ENCODE measurements at regions not wholly inside any gene's neighbourhood (a gene's known extent, or its start where the extent isn't known, plus 50 kb on each side); places are given as distances from the start of the nearest gene placed in this dataset.

DNA sequence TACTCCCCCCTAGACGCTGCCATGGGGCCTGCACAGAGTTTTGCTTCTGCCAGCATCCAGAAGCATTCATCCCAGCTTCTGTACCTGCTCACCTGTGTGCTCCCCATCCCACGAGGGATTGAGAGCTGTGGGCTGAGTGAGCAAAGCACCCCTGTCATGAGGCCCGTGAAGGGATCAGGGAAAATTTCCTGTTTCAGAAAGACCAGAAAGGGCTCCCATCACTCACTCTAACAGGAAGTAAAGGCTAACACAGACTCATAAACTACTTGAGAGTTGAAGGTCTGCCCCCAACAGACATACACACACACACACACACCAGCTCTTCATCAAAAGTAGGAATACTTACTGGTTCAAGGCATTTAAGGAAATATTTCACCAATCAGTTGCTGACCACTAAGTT, 256.5 kb upstream of the NT5E start:
- H3K9me3 ChIP-seq (ENCODE audit: control insufficient read depth, insufficient read depth, low read length) = no peaks in the 10 kb centered on the region
- H3K36me3 ChIP-seq (ENCODE audit: control insufficient read depth, low read length) = no peaks in the 10 kb centered on the region
- no peaks in the 10 kb centered on the region for H3K79me2 ChIP-seq (ENCODE audit: control insufficient read depth, low read length)
- no peak overlapping the region for H3K27ac ChIP-seq (ENCODE audit: low read depth, low read length)
- no peaks in the 10 kb centered on the region for H3K9me2 ChIP-seq (replicated peaks; ENCODE audit: control insufficient read depth, low read length)
- no peak overlapping the region for H3K4me3 ChIP-seq (ENCODE audit: low read length)
- H3F3A ChIP-seq (ENCODE audit: control insufficient read depth, insufficient read depth) = no peaks in the 10 kb centered on the region
- H3K4me2 ChIP-seq (ENCODE audit: low read length) = no peak overlapping the region
- H4K20me1 ChIP-seq (ENCODE audit: control insufficient read depth, insufficient read depth, low read depth, low read length) = no peaks in the 10 kb centered on the region
- H3K4me1 ChIP-seq (ENCODE audit: control insufficient read depth, low read length) = no peaks in the 10 kb centered on the region
- H3K27me3 ChIP-seq (ENCODE audit: control insufficient read depth, low read length) = no peaks in the 10 kb centered on the region
- no peak for TF ChIP-seq EZH2phosphoT487 (IDR thresholded peaks at IDR 0.05; ENCODE audit: borderline replicate concordance, low read length)
- TF ChIP-seq, protein P1, sequence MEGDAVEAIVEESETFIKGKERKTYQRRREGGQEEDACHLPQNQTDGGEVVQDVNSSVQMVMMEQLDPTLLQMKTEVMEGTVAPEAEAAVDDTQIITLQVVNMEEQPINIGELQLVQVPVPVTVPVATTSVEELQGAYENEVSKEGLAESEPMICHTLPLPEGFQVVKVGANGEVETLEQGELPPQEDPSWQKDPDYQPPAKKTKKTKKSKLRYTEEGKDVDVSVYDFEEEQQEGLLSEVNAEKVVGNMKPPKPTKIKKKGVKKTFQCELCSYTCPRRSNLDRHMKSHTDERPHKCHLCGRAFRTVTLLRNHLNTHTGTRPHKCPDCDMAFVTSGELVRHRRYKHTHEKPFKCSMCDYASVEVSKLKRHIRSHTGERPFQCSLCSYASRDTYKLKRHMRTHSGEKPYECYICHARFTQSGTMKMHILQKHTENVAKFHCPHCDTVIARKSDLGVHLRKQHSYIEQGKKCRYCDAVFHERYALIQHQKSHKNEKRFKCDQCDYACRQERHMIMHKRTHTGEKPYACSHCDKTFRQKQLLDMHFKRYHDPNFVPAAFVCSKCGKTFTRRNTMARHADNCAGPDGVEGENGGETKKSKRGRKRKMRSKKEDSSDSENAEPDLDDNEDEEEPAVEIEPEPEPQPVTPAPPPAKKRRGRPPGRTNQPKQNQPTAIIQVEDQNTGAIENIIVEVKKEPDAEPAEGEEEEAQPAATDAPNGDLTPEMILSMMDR (IDR thresholded peaks at IDR 0.05; ENCODE audit: low read depth, low read length, poor library complexity, severe bottlenecking) = no peak

DNA sequence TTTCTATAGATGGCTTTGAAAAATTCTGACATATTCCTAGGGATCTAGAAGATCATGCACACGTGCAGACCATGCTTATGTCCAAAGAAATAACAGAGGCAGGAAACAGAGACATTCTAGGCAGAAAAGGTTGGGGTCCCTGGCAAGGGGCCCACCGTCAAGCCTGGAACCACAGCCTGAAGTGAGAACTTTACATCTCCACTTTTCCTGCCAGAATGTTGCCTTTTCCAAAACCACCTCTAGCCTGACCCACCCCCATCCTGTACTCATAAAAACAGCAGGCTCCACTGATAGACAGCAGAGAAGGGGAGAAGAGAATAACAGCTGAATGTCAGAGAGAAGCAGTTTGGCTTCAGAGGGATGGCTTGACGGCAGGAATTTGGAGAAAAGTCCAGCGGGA, 257.3 kb upstream of the NT5E start:
- Histone ChIP-seq H3K4me2 (ENCODE audit: low read length) (no peak overlapping the region), H3K4me1 (ENCODE audit: control insufficient read depth, low read length) (no peaks in the 10 kb centered on the region), H3K79me2 (ENCODE audit: control insufficient read depth, low read length) (no peaks in the 10 kb centered on the region), H3K36me3 (ENCODE audit: control insufficient read depth, low read length) (no peaks in the 10 kb centered on the region), H3K27ac (ENCODE audit: low read depth, low read length) (no peak overlapping the region), H3F3A (ENCODE audit: control insufficient read depth, insufficient read depth) (no peaks in the 10 kb centered on the region), H3K27me3 (ENCODE audit: control insufficient read depth, low read length) (no peaks in the 10 kb centered on the region), H4K20me1 (ENCODE audit: control insufficient read depth, insufficient read depth, low read depth, low read length) (no peaks in the 10 kb centered on the region), H3K9me3 (ENCODE audit: control insufficient read depth, insufficient read depth, low read length) (no peaks in the 10 kb centered on the region), H3K9me2 (replicated peaks; ENCODE audit: control insufficient read depth, low read length) (no peaks in the 10 kb centered on the region), H3K4me3 (ENCODE audit: low read length) (no peak overlapping the region)
- TF ChIP-seq, protein P1 (IDR thresholded peaks at IDR 0.05; ENCODE audit: low read depth, low read length, poor library complexity, severe bottlenecking) = no peak
- no peak for TF ChIP-seq EZH2phosphoT487 (IDR thresholded peaks at IDR 0.05; ENCODE audit: borderline replicate concordance, low read length)

DNA sequence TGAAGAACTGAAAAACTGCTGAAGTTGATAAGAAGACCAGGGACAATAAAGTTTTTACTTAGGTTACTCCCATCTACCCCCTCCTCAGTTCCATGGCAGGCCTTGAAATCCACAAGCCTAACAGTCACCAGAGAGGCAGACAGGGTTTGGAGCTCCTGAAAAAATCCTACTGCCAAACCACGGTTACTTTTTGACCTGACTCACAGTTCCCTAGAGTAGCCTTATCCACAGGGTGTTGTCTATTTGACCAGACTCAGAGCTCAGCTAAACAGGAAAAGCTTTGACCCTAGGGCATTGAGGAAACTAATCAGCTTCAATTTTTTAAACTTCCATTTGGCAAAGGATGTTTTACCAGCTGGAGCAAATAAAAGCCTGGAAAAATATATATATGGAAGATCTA, 257.7 kb upstream of the NT5E start:
- no peaks in the 10 kb centered on the region for H3K4me1 ChIP-seq (ENCODE audit: control insufficient read depth, low read length)
- H3K27me3 ChIP-seq (ENCODE audit: control insufficient read depth, low read length) = no peaks in the 10 kb centered on the region
- no peak overlapping the region for H3K4me3 ChIP-seq (ENCODE audit: low read length)
- no peaks in the 10 kb centered on the region for H4K20me1 ChIP-seq (ENCODE audit: control insufficient read depth, insufficient read depth, low read depth, low read length)
- no peaks in the 10 kb centered on the region for H3K9me3 ChIP-seq (ENCODE audit: control insufficient read depth, insufficient read depth, low read length)
- no peak overlapping the region for H3K27ac ChIP-seq (ENCODE audit: low read depth, low read length)
- no peak overlapping the region for H3K4me2 ChIP-seq (ENCODE audit: low read length)
- H3K36me3 ChIP-seq (ENCODE audit: control insufficient read depth, low read length) = no peaks in the 10 kb centered on the region
- H3F3A ChIP-seq (ENCODE audit: control insufficient read depth, insufficient read depth) = no peaks in the 10 kb centered on the region
- H3K9me2 ChIP-seq (replicated peaks; ENCODE audit: control insufficient read depth, low read length) = no peaks in the 10 kb centered on the region
- TF ChIP-seq, protein P1 (IDR thresholded peaks at IDR 0.05; ENCODE audit: low read depth, low read length, poor library complexity, severe bottlenecking) = no peak
- no peak for TF ChIP-seq EZH2phosphoT487 (IDR thresholded peaks at IDR 0.05; ENCODE audit: borderline replicate concordance, low read length)
- no peaks in the 10 kb centered on the region for H3K79me2 ChIP-seq (ENCODE audit: control insufficient read depth, low read length)

DNA sequence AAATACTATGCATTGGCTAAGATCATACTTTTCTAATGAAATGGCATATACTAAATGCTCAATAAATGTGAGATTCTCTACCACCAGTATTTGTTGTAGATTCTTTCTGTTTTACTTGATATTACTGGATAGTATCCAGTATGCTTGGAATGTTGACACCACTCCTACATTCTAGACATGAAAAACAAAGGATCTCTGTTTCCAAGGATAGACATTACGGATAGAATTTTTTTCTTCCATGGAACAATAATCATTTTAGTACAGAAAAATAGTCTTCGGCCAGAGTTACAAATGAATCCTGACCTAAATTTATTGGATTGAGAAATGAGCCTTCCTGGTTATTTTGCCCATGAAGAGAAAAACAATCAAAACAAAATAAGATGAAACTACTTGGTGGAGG, 258.2 kb upstream of the NT5E start:
- no peak for TF ChIP-seq EZH2phosphoT487 (IDR thresholded peaks at IDR 0.05; ENCODE audit: borderline replicate concordance, low read length)
- TF ChIP-seq, protein P1 (IDR thresholded peaks at IDR 0.05; ENCODE audit: low read depth, low read length, poor library complexity, severe bottlenecking) = no peak
- no peaks in the 10 kb centered on the region for H3K36me3 ChIP-seq (ENCODE audit: control insufficient read depth, low read length)
- H3K27me3 ChIP-seq (ENCODE audit: control insufficient read depth, low read length) = no peaks in the 10 kb centered on the region
- H4K20me1 ChIP-seq (ENCODE audit: control insufficient read depth, insufficient read depth, low read depth, low read length) = no peaks in the 10 kb centered on the region
- H3K27ac ChIP-seq (ENCODE audit: low read depth, low read length) = no peak overlapping the region
- H3K4me3 ChIP-seq (ENCODE audit: low read length) = no peak overlapping the region
- no peaks in the 10 kb centered on the region for H3K9me2 ChIP-seq (replicated peaks; ENCODE audit: control insufficient read depth, low read length)
- no peaks in the 10 kb centered on the region for H3K79me2 ChIP-seq (ENCODE audit: control insufficient read depth, low read length)
- no peaks in the 10 kb centered on the region for H3K4me1 ChIP-seq (ENCODE audit: control insufficient read depth, low read length)
- no peaks in the 10 kb centered on the region for H3K9me3 ChIP-seq (ENCODE audit: control insufficient read depth, insufficient read depth, low read length)
- H3K4me2 ChIP-seq (ENCODE audit: low read length) = no peak overlapping the region
- no peaks in the 10 kb centered on the region for H3F3A ChIP-seq (ENCODE audit: control insufficient read depth, insufficient read depth)

Data from DOHH2 (cell line).